ENCODE measurements at regions not wholly inside any gene's neighbourhood (a gene's known extent, or its start where the extent isn't known, plus 50 kb on each side); places are given as distances from the start of the nearest gene placed in this dataset.
"Not testable (repeated sequence)": the region's sequence is repeated elsewhere in the genome, so short reads cannot be mapped to it uniquely, and the experiment has no call there.

DNA sequence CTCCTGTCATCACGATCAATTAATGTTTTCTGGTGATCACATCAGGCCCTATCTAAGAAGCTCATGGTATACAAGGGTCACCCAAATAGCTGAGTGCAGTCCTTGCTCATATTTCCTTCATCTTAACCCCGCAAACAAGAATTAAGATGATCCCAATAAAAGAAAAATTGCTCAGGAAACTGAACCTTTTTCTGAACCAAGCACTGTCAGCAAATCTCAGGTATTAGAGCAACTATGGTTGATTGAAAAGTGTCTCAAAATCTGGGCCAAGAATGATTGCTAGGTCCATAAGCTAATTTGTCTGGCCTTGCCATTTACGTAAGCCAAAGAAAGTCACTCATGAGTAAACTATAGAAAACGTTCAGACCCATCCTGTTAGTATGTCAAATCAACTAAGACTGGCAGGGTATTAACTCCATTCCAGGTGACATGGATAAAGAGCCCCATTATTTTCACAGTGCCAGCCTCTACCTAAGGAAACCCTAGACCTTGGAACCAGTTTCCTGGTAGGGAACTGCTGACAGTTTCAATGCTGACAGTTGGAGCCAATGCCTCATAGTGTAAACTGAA is 209.3 kb downstream of the DEPDC1B start:
- no peaks in the 10 kb centered on the region for H3K4me1 ChIP-seq (ENCODE audit: insufficient read depth, low read length)
- no peaks in the 10 kb centered on the region for H3K36me3 ChIP-seq (ENCODE audit: insufficient read depth, low read length)
- H3K4me3 ChIP-seq (ENCODE audit: low read length) = no peak overlapping the region
- H3K9me3 ChIP-seq (ENCODE audit: low read length) = no peaks in the 10 kb centered on the region
- H2AFZ ChIP-seq (ENCODE audit: low read depth, low read length) = no peak overlapping the region
- no peaks in the 10 kb centered on the region for H3K27me3 ChIP-seq (ENCODE audit: insufficient read depth, low read length)

DNA sequence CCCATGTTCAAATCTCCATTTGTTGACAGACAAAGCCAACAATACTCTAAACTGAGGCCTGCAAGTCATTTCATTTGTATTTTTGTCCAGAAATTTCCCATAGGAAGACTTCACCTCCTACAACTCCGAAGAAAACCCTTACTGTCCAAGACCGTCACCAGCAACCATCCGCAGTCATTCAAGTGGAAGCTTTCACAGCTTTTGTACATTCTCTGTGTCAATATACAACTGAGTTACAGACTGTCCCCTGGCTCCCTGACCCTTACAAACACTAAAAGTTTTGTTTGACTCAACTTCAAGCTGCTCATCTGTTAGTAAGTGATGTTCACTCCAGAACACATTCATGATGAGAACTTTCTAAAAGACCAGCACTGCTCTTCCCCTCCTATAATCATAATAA is 210.1 kb downstream of the DEPDC1B start:
- Histone ChIP-seq H3K4me1 (ENCODE audit: insufficient read depth, low read length) (no peaks in the 10 kb centered on the region), H2AFZ (ENCODE audit: low read depth, low read length) (no peak overlapping the region), H3K4me3 (ENCODE audit: low read length) (no peak overlapping the region), H3K27me3 (ENCODE audit: insufficient read depth, low read length) (no peaks in the 10 kb centered on the region), H3K9me3 (ENCODE audit: low read length) (no peaks in the 10 kb centered on the region), H3K36me3 (ENCODE audit: insufficient read depth, low read length) (no peaks in the 10 kb centered on the region)

DNA sequence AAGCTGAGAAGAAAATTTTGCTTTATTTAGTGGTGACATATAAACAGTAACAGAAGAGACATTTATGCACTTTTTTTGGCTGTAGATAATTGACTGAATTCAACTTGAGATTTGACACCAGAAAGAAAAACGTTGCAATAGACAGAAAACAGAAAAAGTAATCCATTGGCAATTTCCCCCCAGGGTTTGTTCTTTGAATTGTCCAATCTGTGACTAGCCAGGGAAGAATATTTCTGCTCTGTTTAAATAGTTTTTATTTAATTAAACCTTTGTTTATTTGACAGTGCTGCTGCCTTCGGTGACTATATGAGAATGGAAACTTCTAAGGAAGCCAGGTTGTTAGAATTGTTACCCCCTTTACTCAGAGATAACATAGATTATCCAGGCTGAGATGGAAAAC is 210.6 kb downstream of the DEPDC1B start:
- no peak overlapping the region for H3K4me3 ChIP-seq (ENCODE audit: low read length)
- no peak overlapping the region for H2AFZ ChIP-seq (ENCODE audit: low read depth, low read length)
- H3K36me3 ChIP-seq (ENCODE audit: insufficient read depth, low read length) = no peaks in the 10 kb centered on the region

DNA sequence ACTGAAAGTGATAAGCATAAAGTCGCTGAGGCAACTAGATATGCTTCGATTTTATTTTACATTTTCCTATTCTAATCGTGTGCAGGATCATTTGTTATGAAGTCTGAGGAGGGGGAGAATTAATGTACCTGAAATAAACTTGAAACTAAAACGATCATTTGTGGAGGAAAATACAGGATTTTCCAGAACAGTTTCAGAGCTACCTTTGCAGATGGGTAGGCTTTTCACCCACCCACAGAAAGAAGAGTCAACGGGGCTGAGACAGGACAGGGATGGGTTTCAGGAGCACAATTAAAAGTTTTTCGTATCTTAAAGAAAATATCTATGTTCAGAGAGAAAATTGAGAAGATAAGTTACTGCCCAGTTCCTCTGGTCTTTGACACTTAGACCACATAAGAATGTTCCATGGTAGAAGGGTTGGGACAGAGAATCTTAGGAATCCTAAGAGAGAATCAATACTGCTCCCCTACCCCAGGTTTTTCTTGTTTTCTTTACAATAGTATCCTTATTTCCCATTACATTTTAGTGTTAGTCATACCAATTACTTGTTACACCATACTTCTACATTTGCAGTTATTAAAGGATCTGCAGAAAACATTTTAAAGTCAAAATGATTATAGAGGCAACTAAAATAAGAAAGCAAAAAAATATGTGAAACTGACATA is 211.4 kb downstream of the DEPDC1B start:
- Histone ChIP-seq H3K9me3 (ENCODE audit: low read length) (no peaks in the 10 kb centered on the region), H2AFZ (ENCODE audit: low read depth, low read length) (no peak overlapping the region), H3K36me3 (ENCODE audit: insufficient read depth, low read length) (no peaks in the 10 kb centered on the region), H3K4me3 (ENCODE audit: low read length) (no peak overlapping the region), H3K4me1 (ENCODE audit: insufficient read depth, low read length) (no peaks in the 10 kb centered on the region), H3K27me3 (ENCODE audit: insufficient read depth, low read length) (no peaks in the 10 kb centered on the region)

More for the DNA sequence above, 210.6 kb downstream of the DEPDC1B start:
- Histone ChIP-seq H3K4me1 (ENCODE audit: insufficient read depth, low read length) (no peaks in the 10 kb centered on the region), H3K9me3 (ENCODE audit: low read length) (no peaks in the 10 kb centered on the region), H3K27me3 (ENCODE audit: insufficient read depth, low read length) (no peaks in the 10 kb centered on the region)

DNA sequence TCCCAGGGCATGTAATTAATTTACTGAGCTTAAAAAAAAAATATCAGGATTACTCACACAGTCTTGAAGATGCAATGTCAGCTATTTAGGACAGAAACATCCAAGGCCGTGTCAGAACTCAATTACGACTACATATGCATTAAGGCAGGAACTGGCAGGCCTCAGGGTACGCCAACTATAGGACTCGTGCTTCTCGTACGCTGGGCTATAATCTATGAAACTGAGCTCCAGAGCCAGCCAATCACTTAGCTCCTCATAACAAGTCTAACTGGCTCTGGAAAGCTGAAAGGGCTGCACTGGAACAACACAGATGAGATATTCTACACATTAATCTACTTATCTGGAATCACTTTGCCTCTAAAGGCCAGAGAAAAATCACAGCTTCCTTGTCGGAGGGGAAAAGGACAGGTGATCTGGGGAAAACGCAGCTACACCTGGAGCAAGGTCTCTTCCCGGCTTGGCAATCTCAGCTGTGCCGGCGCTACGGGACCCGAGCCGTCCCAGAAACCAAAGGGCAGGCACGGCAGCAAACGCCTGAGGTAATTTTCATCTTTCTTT is 212.0 kb downstream of the DEPDC1B start:
- Histone ChIP-seq H3K4me3 (ENCODE audit: low read length) (no peak overlapping the region), H2AFZ (ENCODE audit: low read depth, low read length) (no peak overlapping the region), H3K9me3 (ENCODE audit: low read length) (no peaks in the 10 kb centered on the region), H3K4me1 (ENCODE audit: insufficient read depth, low read length) (no peaks in the 10 kb centered on the region), H3K36me3 (ENCODE audit: insufficient read depth, low read length) (no peaks in the 10 kb centered on the region), H3K27me3 (ENCODE audit: insufficient read depth, low read length) (no peaks in the 10 kb centered on the region)

DNA sequence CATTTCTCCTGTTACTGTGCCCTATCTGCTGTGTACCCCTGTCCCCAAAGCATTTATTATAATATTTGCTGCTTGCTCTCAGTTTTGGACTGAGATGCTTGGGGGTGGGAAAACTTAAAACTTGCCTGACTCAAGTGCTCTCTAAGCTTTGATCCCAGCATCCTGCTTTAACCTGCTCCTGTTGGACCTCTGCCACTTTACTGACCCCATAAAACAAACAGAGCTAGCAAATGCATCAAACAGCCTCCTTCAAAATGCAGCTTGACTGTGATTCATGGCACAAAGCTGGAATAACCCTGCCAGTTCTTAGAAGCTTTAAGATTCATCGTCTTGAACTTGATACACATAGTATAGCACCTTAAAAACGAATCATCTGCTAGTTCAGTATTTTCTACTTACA is 212.5 kb downstream of the DEPDC1B start:
- no peaks in the 10 kb centered on the region for H3K9me3 ChIP-seq (ENCODE audit: low read length)
- no peak overlapping the region for H2AFZ ChIP-seq (ENCODE audit: low read depth, low read length)
- H3K36me3 ChIP-seq (ENCODE audit: insufficient read depth, low read length) = no peaks in the 10 kb centered on the region
- H3K4me1 ChIP-seq (ENCODE audit: insufficient read depth, low read length) = no peaks in the 10 kb centered on the region
- H3K4me3 ChIP-seq (ENCODE audit: low read length) = no peak overlapping the region
- H3K27me3 ChIP-seq (ENCODE audit: insufficient read depth, low read length) = no peaks in the 10 kb centered on the region

DNA sequence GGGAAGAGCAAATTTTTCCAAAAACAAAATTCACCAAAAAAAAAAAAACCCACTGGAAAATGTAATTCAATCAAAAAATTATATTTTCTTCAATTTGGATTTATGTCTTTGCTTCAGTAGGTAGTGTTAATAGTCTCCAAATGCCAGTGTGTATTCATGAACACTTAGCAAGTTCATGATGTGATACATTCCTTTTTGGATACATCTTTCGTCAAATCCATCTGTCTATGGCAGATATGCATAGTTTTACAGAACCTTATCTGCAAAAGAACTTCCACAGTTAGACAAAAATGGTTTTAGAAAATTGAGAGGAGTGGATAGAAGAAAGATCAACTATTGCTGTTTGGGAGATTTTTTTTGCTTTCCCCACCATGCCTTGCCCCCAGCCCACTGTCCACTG is 214.6 kb downstream of the DEPDC1B start:
- H3K9me3 ChIP-seq (ENCODE audit: low read length) = no peaks in the 10 kb centered on the region
- no peaks in the 10 kb centered on the region for H3K27me3 ChIP-seq (ENCODE audit: insufficient read depth, low read length)
- H3K36me3 ChIP-seq (ENCODE audit: insufficient read depth, low read length) = no peaks in the 10 kb centered on the region
- no peak overlapping the region for H2AFZ ChIP-seq (ENCODE audit: low read depth, low read length)
- H3K4me1 ChIP-seq (ENCODE audit: insufficient read depth, low read length) = no peaks in the 10 kb centered on the region
- H3K4me3 ChIP-seq (ENCODE audit: low read length) = no peak overlapping the region

DNA sequence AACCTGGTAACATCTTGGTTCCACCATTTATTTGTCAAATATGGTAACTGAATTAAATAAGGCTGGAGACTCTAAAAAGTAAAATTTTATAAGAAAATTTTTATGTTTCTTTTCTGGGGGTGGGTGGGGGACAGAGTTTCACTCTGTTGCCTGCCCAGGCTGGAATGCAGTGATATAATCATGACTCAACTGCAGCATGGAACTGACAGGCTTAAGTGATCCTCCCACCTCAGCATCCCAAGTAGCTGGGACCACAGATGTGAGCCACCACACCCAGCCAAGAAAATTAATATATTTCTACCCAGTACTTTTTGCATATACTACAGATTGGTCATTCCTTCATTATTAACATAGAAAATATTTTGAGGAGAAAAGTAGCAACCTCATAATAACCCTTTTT is 216.9 kb downstream of the DEPDC1B start:
- Histone ChIP-seq H3K4me1 (ENCODE audit: insufficient read depth, low read length) (no peaks in the 10 kb centered on the region), H3K4me3 (ENCODE audit: low read length) (no peak overlapping the region), H3K36me3 (ENCODE audit: insufficient read depth, low read length) (no peaks in the 10 kb centered on the region), H2AFZ (ENCODE audit: low read depth, low read length) (no peak overlapping the region), H3K9me3 (ENCODE audit: low read length) (no peaks in the 10 kb centered on the region), H3K27me3 (ENCODE audit: insufficient read depth, low read length) (no peaks in the 10 kb centered on the region)

DNA sequence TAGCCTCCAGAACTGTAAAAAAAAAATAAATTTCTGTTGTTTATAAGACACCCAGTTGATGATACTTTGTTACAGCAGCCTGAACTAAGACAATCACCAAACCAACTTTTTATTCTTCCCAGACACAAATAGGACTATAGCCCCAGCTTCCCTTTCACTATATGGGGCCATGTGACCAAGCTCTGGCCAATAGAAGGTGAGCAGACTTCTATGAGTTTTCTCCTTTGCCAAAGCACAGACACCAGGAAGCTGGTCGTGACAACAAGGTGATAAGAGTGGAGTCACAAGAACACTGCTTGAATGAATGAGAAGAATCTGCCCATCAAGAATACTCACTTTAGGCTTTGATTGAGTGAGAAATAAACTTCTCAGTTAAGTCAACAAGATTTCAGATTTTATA is 217.7 kb downstream of the DEPDC1B start:
- no peaks in the 10 kb centered on the region for H3K36me3 ChIP-seq (ENCODE audit: insufficient read depth, low read length)
- H3K4me1 ChIP-seq (ENCODE audit: insufficient read depth, low read length) = no peaks in the 10 kb centered on the region
- H3K9me3 ChIP-seq (ENCODE audit: low read length) = no peaks in the 10 kb centered on the region
- H2AFZ ChIP-seq (ENCODE audit: low read depth, low read length) = no peak overlapping the region
- H3K4me3 ChIP-seq (ENCODE audit: low read length) = no peak overlapping the region
- H3K27me3 ChIP-seq (ENCODE audit: insufficient read depth, low read length) = no peaks in the 10 kb centered on the region

DNA sequence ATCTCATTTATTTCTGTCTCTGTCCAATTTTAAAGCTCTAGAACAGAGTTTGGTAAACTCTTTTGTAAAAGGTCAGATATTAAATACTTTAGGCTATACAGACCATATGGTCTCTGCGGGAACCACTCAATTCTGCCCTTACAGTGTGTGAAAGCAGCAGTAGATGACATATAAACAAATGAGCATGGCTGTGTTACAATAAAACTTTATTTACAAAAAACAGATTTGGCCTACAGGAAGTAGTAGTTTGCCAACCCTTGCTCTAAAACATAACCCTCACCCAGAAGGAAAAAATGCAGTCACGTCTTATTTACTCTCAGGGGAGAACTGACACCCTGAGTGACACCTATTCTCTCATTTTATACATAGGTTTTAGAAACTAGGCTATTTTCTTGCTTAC is 220.4 kb downstream of the DEPDC1B start:
- no peaks in the 10 kb centered on the region for H3K4me1 ChIP-seq (ENCODE audit: insufficient read depth, low read length)
- no peak overlapping the region for H2AFZ ChIP-seq (ENCODE audit: low read depth, low read length)
- no peaks in the 10 kb centered on the region for H3K27me3 ChIP-seq (ENCODE audit: insufficient read depth, low read length)
- H3K36me3 ChIP-seq (ENCODE audit: insufficient read depth, low read length) = no peaks in the 10 kb centered on the region
- H3K9me3 ChIP-seq (ENCODE audit: low read length) = no peaks in the 10 kb centered on the region
- H3K4me3 ChIP-seq (ENCODE audit: low read length) = no peak overlapping the region

DNA sequence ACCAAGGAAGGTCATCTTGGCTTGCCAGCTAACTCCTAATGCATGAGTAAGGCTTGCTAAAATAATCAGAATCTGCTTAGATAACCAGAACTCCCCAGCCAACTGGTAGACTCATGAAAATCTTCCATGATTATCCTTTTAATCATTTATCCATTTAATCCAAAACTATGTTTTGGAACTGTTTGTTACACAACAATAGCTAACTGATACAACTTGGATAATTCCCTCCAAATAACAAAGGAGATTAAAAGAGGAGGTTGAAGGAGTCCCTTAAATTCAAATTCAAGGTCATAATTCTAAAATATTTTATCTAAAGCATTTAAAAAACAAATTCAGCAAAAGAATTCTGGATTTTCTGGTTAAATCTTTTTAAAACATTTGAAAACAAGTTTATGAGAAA is 222.1 kb downstream of the DEPDC1B start:
- Histone ChIP-seq H3K27me3 (ENCODE audit: insufficient read depth, low read length) (no peaks in the 10 kb centered on the region), H3K9me3 (ENCODE audit: low read length) (no peaks in the 10 kb centered on the region), H3K36me3 (ENCODE audit: insufficient read depth, low read length) (no peaks in the 10 kb centered on the region), H3K4me1 (ENCODE audit: insufficient read depth, low read length) (peaks cover 2% of the 10 kb centered on the region), H3K4me3 (ENCODE audit: low read length) (no peak overlapping the region), H2AFZ (ENCODE audit: low read depth, low read length) (no peak overlapping the region)

DNA sequence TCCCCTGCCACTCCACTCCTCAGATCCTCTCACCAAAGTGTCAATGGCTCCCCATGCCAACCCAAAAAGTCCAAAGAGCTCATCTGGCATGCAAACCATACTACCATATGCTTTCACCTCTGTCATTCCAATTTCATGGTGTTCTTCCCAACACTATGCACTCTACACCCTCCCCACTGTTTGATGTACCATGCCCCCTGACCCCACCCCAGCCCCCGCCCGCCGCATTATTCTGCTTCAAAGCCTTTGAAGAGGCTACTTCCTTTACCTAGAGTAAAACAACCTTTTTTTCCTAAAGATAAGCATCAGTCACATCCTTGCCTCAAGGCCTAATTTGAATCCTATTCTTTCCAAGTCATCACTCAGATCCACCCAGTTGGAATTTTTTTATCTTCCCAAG is 226.3 kb downstream of the DEPDC1B start:
- Histone ChIP-seq H3K9me3 (ENCODE audit: low read length) (no peaks in the 10 kb centered on the region), H2AFZ (ENCODE audit: low read depth, low read length) (no peak overlapping the region), H3K4me3 (ENCODE audit: low read length) (no peak overlapping the region), H3K27me3 (ENCODE audit: insufficient read depth, low read length) (no peaks in the 10 kb centered on the region), H3K36me3 (ENCODE audit: insufficient read depth, low read length) (no peaks in the 10 kb centered on the region), H3K4me1 (ENCODE audit: insufficient read depth, low read length) (peaks cover 2% of the 10 kb centered on the region)

DNA sequence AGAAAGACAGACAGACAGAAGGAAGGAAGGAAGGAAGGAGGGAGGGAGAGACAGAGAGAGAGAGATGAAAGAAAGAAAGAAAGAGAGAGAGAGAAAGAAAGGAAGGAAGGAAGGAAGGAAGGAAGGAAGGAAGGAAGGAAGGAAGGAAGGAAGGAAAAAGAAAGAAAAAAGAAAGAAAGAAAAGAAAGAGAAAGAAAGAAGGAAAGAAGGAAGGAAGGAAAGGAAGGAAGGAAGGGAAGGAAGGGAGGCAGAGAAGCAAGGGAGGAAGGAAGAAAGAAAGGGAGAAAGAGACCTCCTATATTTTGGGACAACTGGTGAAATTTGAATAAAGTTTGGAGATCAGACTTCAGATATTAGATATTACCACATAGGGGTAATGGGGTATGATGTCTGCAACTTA is 226.9 kb downstream of the DEPDC1B start:
- not testable (repeated sequence) for H3K4me1 ChIP-seq (ENCODE audit: insufficient read depth, low read length); H3K9me3 ChIP-seq (ENCODE audit: low read length); H2AFZ ChIP-seq (ENCODE audit: low read depth, low read length); H3K36me3 ChIP-seq (ENCODE audit: insufficient read depth, low read length); H3K4me3 ChIP-seq (ENCODE audit: low read length); H3K27me3 ChIP-seq (ENCODE audit: insufficient read depth, low read length)

DNA sequence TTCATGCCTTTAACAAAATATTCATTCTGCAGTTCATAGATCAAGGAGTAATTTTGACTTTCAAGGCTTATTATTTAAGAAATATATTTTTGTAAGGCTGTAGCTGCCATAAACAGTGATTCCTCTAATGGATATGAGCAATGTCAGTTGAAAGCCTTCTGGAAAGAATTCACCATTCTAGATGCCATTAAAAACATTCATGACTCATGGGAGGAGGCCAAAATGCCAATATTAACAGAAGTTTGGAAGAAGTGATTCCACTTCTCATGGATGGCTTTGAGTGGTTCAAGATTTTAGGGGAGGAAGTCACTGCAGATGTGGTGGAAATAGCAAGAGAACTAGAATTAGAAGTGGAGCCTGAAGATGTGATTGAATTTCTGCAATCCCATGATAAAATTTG is 229.1 kb downstream of the DEPDC1B start:
- Histone ChIP-seq H3K27me3 (ENCODE audit: insufficient read depth, low read length) (no peaks in the 10 kb centered on the region), H3K36me3 (ENCODE audit: insufficient read depth, low read length) (no peaks in the 10 kb centered on the region), H3K9me3 (ENCODE audit: low read length) (no peaks in the 10 kb centered on the region), H3K4me1 (ENCODE audit: insufficient read depth, low read length) (peaks cover 2% of the 10 kb centered on the region), H2AFZ (ENCODE audit: low read depth, low read length) (no peak overlapping the region), H3K4me3 (ENCODE audit: low read length) (no peak overlapping the region)

Measured in neuron (in vitro differentiated cells).